ENCODE measurements at regions not wholly inside any gene's neighbourhood (a gene's known extent, or its start where the extent isn't known, plus 50 kb on each side); places are given as distances from the start of the nearest gene placed in this dataset.

DNA sequence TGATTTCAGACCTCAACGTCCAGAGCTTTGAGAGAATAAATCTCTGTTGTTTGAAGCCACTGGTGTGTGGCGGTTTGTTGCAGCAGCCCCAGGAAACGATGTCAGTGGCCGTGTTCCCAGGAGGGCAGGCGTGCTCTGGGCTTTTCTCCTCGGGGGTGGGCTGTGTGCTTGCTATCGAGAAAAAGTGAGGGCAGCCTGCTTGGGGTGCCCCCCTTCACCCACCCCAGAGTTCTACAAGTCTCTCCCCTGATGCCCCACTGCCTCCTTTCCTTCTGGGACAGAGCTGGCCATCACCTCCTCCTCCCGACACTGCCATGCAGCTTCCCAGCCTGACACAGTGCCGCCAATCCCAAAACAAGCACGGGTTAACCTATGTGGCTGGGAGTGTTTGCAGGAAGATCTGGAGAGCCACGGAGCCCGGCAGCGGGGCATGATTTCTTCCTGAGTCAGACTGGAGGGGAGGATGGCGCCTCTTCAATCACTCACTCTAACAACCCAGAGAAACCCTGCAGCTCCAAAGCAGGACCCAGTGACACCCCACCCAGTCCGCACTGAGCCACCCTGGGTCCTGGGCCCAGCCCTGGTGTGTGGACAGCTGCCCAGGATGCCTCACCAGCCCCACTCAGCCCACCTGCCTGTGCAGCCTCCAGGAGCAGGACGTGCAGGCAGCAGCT lies 213.7 kb upstream of the RAB6C start:
- no peaks in the 10 kb centered on the region for H3K4me1 ChIP-seq (ENCODE audit: insufficient read depth, low read length)
- in situ Hi-C loops (cut with HindIII; ENCODE audit: extremely low pct_ligation_motif_present, low pct_unique_long_range_greater_than_20kb), result no loop called here
- DNase-seq (ENCODE audit: low spot score) (no peak), FAIRE-seq (no peak), ATAC-seq (no peak; the same call in 2 of the 3 replicates)
- no peaks in the 10 kb centered on the region for H3K79me2 ChIP-seq (ENCODE audit: insufficient read depth, low read length)
- H3K4me2 ChIP-seq (ENCODE audit: low read depth, low read length), result no peak overlapping the region
- H2AFZ ChIP-seq (ENCODE audit: low read length), result no peak overlapping the region
- no peak overlapping the region for H3K4me3 ChIP-seq (replicated peaks in 1 of 3; ENCODE audit: insufficient read depth in 1 of 3, low read depth in 2 of 3, low read length in 3 of 3)
- no peaks in the 10 kb centered on the region; the same call in 1 of the 2 replicates for H4K20me1 ChIP-seq (ENCODE audit: insufficient read depth, low read length)
- ChIA-PET POLR2A (no interaction called here), CTCF (ENCODE audit: low intra/inter-chr PET ratio, low total read pairs) (no interaction called here)
- 13% methylated on average over 15 of the region's 16 CpGs for whole genome bisulfite sequencing (ENCODE audit: low lambda C conversion rate)
- no peaks in the 10 kb centered on the region for H3K9me3 ChIP-seq (ENCODE audit: low read length)
- TF ChIP-seq TCF7 (IDR thresholded peaks at IDR 0.05; ENCODE audit: low read depth) (no peak), NR2F1 (CRISPR knock-in tag; IDR thresholded peaks at IDR 0.05) (no peak), ZNF577 (CRISPR knock-in tag; IDR thresholded peaks at IDR 0.05; ENCODE audit: borderline replicate concordance, low read depth) (no peak), MTF2 (CRISPR knock-in tag; IDR thresholded peaks at IDR 0.05; ENCODE audit: borderline replicate concordance) (no peak), ZFP36L2 (CRISPR knock-in tag; IDR thresholded peaks at IDR 0.05) (no peak), ZNF333 (CRISPR knock-in tag; IDR thresholded peaks at IDR 0.05; ENCODE audit: borderline replicate concordance) (no peak), SALL2 (CRISPR knock-in tag; IDR thresholded peaks at IDR 0.05) (no peak), SMYD3 (CRISPR knock-in tag; IDR thresholded peaks at IDR 0.05) (no peak), ZNF619 (CRISPR knock-in tag; IDR thresholded peaks at IDR 0.05) (no peak), DPF2 (CRISPR knock-in tag; IDR thresholded peaks at IDR 0.05; ENCODE audit: borderline replicate concordance, low read depth) (no peak), IRF2 (CRISPR knock-in tag; IDR thresholded peaks at IDR 0.05) (no peak)
- TF ChIP-seq, protein P1, sequence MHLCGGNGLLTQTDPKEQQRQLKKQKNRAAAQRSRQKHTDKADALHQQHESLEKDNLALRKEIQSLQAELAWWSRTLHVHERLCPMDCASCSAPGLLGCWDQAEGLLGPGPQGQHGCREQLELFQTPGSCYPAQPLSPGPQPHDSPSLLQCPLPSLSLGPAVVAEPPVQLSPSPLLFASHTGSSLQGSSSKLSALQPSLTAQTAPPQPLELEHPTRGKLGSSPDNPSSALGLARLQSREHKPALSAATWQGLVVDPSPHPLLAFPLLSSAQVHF (CRISPR knock-in tag; IDR thresholded peaks at IDR 0.05), result no peak
- intact Hi-C loops (cut with micrococcal nuclease; ENCODE audit: unreplicated experiment), result no loop called here
- peaks cover 6 to 44% of the 10 kb centered on the region in 2 experiments; a peak in 4 of 5 replicates for H3K27me3 ChIP-seq (ENCODE audit: control insufficient read depth in 1 of 2, insufficient read depth in 2 of 2, low read length in 2 of 2)
- H3K9ac ChIP-seq (ENCODE audit: insufficient read depth, low read depth, low read length), result no peak overlapping the region
- no peak overlapping the region for H3K27ac ChIP-seq (ENCODE audit: extremely low read length, insufficient read depth, low read length)
- H3K36me3 ChIP-seq (replicated peaks in 1 of 2; ENCODE audit: control insufficient read depth in 1 of 2, insufficient read depth in 2 of 2, low read length in 2 of 2), result no peaks in the 10 kb centered on the region
- no TSS peak for BruUV-seq (replicated peaks)
